ENCODE measurements at regions not wholly inside any gene's neighbourhood (a gene's known extent, or its start where the extent isn't known, plus 50 kb on each side); places are given as distances from the start of the nearest gene placed in this dataset.
"Not testable (repeated sequence)": the region's sequence is repeated elsewhere in the genome, so short reads cannot be mapped to it uniquely, and the experiment has no call there.

GRCh38 chr2:89973849-89974248, 1282.4 kb downstream of the RPIA start:
- not testable (repeated sequence) for DNase-seq

- DNase-seq, result not testable (repeated sequence)
These were observed 1288.5 kb downstream of the RPIA start for GRCh38 chr2:89979826-89980537.

GRCh38 chr2:89982246-89982645, 1290.8 kb downstream of the RPIA start:
- DNase-seq, result not testable (repeated sequence)

- not testable (repeated sequence) for DNase-seq
These were observed 1294.2 kb downstream of the RPIA start for GRCh38 chr2:89985650-89986049.

- not testable (repeated sequence) for DNase-seq
These were observed 1295.1 kb downstream of the RPIA start for GRCh38 chr2:89986532-89986931.

- DNase-seq, result not testable (repeated sequence)
These were observed 1305.3 kb downstream of the RPIA start for GRCh38 chr2:89996779-89997178.

- not testable (repeated sequence) for DNase-seq
These were observed 1313.1 kb downstream of the RPIA start for GRCh38 chr2:90004553-90004952.

- DNase-seq, result not testable (repeated sequence)
These were observed 1319.1 kb downstream of the RPIA start for GRCh38 chr2:90010442-90011100.

GRCh38 chr2:90011101-90011443, 1319.6 kb downstream of the RPIA start:
- not testable (repeated sequence) for DNase-seq

GRCh38 chr2:90019908-90020307, 1328.4 kb downstream of the RPIA start:
- DNase-seq, result not testable (repeated sequence)

GRCh38 chr2:90021234-90021633, 1329.8 kb downstream of the RPIA start:
- DNase-seq, result not testable (repeated sequence)

GRCh38 chr2:90027231-90027643, 1335.8 kb downstream of the RPIA start:
- not testable (repeated sequence) for DNase-seq

- not testable (repeated sequence) for DNase-seq
These were observed 1337.1 kb downstream of the RPIA start for GRCh38 chr2:90028381-90029079.

GRCh38 chr2:90029080-90029428, 1337.6 kb downstream of the RPIA start:
- DNase-seq, result not testable (repeated sequence)

- not testable (repeated sequence) for DNase-seq
These were observed 1340.8 kb downstream of the RPIA start for GRCh38 chr2:90032269-90032668.

GRCh38 chr2:90036335-90036734, 1344.9 kb downstream of the RPIA start:
- DNase-seq, result not testable (repeated sequence)

- not testable (repeated sequence) for DNase-seq
These were observed 1347.6 kb downstream of the RPIA start for GRCh38 chr2:90039093-90039492.

GRCh38 chr2:90047776-90048175, 1356.3 kb downstream of the RPIA start:
- not testable (repeated sequence) for DNase-seq

- DNase-seq, result not testable (repeated sequence)
These were observed 1360.7 kb downstream of the RPIA start for GRCh38 chr2:90052113-90052631.

- peak; percentile 1 for DNase-seq
These were observed 1377.9 kb downstream of the RPIA start for GRCh38 chr2:90069290-90069894.

GRCh38 chr2:90076311-90076710, 1384.8 kb downstream of the RPIA start:
- DNase-seq, result no peak

- no peak for DNase-seq
These were observed 1386.5 kb downstream of the RPIA start for GRCh38 chr2:90077948-90078347.

GRCh38 chr2:90079374-90079773, 1387.9 kb downstream of the RPIA start:
- no peak for DNase-seq

All from NCI-H1105 treated with DMSO at 0.1 percent for 48 hours (cell line).